ENCODE measurements at regions not wholly inside any gene's neighbourhood (a gene's known extent, or its start where the extent isn't known, plus 50 kb on each side); places are given as distances from the start of the nearest gene placed in this dataset.

GRCh38 chr1:189369612-189370011, 1108.1 kb downstream of the BRINP3 start:
- TF ChIP-seq CTCF (IDR thresholded peaks at IDR 0.05; ENCODE audit: low read length): no peak
- no peak for TF ChIP-seq EZH2 (IDR thresholded peaks at IDR 0.05; ENCODE audit: borderline replicate concordance, low read length)
